NCI-H2029 (cell line): ENCODE measurements at regions not wholly inside any gene's neighbourhood (a gene's known extent, or its start where the extent isn't known, plus 50 kb on each side); places are given as distances from the start of the nearest gene placed in this dataset.

Source experiments
- DNase-seq: peaks from one replicate; lab custom pipeline; 2025; lab: John Stamatoyannopoulos, UW

DNA sequence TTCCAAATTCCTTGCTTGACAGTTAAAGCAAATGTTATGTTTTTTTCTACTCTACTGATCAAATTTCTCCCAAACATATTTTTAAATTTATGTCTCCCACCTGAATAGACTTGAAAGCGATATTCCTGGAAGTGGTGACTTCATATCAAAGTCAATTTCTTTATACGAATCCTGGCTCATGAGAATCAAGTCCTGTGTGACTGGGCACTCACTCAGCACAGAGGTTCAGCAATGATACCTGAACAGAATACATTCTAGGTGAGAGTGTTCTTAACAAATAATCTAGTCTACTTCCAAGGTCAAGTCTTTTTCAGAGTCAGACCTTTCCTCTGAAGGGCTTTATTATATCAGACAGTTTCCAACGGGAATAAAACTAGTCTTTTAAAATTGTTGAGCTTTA lies 1070.6 kb downstream of the TRHDE start:
- DNase-seq, result no peak

DNA sequence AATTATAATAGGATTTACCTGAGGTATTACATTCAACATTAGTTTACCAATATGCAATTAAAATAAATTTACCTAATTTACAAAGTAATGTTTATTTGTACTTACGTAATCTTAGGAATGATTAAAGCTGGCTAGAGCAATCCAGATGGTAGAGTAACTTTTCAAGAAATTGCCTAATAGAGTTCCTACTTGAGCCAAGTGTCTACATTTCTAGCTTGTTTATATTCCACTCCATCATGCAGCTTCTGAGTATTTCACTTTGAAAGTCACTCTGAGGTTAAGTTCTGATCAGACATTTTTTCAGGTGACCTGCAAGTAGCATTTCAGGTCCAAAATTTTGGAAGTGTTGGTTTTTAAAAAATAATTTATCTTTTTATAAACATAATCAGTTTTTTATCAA lies 1080.7 kb downstream of the TRHDE start:
- no peak for DNase-seq

GRCh38 chr12:73361156-73361863 lies 1089.1 kb downstream of the TRHDE start:
- no peak for DNase-seq

GRCh38 chr12:73361864-73362230 lies 1089.7 kb downstream of the TRHDE start:
- DNase-seq, result no peak

DNA sequence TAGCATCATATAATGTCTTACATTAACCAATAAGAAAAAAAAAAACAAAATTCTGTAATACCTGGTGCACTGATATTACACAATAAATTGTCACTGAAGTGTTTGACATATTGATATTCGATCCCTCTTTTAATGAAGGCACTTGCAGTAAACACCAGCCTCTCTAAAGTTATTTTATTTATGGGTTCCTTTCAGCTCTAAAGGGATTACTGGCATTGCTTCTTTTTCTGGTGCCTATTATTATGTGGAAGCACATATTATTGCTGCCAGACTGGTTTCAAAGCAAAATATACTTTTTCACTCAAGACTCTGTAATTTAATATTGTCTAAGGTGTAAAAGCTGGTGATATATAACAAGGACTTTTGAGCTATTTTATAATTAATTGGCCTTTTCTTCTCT lies 1090.5 kb downstream of the TRHDE start:
- DNase-seq, result no peak

- DNase-seq, result no peak
Observed at GRCh38 chr12:73372856-73373255, 1100.7 kb downstream of the TRHDE start.

- DNase-seq, result no peak
Observed at GRCh38 chr12:73374360-73374759, 1102.2 kb downstream of the TRHDE start.

- no peak for DNase-seq
Observed at GRCh38 chr12:73383584-73384222, 1111.5 kb downstream of the TRHDE start.

DNA sequence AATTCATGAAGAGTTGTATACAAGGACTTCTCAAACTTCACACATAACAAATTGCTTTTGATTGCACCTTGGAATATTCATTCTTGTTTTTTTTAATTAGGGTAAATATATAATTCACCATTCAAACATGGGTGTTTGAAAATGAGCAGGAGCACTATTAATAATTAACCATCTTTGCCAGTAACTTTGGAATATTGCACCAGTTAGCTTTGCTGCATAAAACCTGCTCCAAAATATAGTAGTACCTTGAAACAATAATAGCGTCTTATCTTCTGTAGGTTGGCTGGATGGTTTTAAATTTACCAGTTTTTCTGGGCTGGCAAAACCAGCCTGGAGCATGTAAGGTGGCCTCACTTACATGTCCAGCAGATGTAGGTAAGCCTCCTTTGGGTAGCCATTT lies 1112.4 kb downstream of the TRHDE start:
- no peak for DNase-seq

GRCh38 chr12:73390261-73390660 lies 1118.1 kb downstream of the TRHDE start:
- DNase-seq, result no peak

- DNase-seq, result no peak
Observed at GRCh38 chr12:73413051-73413450, 1124.6 kb upstream of the ATXN7L3B start.

DNA sequence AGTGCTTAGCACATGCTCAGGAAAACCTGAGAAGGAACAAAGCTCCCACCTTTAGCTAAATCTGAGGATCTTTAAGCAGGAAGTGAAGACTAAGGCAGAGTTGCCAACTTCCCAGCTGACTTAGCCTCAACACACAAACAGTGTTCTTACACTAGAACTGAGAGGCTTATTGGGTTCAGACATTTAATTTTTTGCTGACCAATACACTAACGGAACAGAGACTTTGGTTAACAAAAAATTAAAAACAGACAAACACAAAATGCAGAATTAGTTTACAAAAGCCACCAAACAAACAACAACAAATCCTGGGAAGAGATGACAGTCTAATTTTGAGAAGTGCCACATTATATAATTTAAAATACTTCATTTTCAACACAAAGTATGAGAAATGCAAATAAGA lies 1123.7 kb upstream of the ATXN7L3B start:
- DNase-seq, result no peak

DNA sequence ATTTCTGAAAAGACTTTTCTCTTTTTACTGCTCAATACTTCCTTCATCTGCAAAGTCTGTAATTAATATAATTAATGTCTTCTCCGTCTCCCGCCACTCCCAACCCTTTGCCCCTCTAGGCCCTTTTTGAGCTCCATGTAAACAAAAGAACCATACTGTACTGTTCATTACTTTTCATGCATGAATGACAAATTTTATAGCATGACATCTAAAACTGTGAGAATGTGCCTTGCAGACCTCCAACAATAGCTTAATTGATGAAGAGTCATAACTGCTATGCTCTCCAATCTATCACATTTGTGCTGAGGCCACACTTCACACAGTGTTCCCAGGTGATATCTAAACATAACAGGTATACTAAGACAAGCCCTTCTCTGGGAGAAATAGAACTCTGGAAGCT lies 1122.7 kb upstream of the ATXN7L3B start:
- DNase-seq, result no peak

GRCh38 chr12:73418541-73418940 lies 1119.1 kb upstream of the ATXN7L3B start:
- DNase-seq, result no peak

DNA sequence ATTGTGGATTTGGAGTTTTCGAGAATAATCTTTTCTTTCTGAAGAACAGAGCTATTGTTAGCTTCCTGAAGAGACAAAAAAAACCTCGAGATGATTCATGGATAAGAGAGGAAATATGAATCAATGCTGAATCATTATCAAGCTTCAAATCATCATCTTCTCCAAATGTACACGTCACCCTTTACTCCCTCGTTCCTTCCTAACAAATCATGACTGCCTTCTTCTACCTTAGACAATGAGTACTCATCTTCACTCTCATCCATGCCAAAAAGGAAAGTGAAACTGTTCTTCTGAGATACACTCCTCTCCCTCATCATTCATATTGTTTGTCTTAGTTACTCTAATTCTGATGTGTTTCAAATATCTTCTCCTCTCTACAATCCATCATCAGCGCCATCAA lies 1115.8 kb upstream of the ATXN7L3B start:
- no peak for DNase-seq

- DNase-seq, result no peak
Observed at GRCh38 chr12:73424484-73424883, 1113.2 kb upstream of the ATXN7L3B start.

- DNase-seq, result no peak
Observed at GRCh38 chr12:73445658-73446324, 1091.8 kb upstream of the ATXN7L3B start.

DNA sequence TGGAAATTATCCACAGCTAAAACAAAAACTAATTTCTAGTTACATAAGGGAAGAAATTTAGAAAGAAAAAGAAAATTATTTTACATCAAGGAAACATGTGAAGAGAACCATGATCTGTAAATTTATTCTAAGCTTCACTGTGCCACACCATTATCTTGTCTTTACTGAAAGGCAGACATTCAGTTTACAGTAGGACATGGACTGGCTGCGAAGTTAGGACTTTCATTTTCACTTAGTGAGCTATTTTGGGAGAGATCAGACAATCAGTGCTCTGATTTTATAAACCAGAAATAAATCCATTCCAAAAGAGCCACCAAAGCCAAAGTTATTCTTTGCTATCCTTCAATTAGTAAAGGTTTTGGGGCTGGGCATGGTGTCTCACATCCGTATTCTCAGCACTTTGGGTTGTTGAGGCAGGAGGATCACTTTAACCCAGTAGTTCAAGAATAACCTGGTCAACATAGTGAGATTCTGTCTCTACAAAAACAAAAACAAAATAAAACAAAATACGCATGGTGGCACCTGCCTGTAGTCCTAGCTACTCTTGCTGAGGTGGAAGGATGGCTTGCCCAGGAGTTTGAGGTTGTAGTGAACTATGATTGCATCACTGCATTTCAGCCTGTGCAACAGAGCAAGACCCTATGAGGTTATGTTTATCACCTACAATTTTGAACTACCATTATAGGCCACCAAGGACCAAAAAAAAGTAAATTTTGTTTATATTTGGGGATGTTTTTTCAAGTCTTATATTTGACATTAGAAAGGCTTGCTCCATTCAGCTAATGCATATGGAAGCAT lies 1084.8 kb upstream of the ATXN7L3B start:
- no peak for DNase-seq

- no peak for DNase-seq
Observed at GRCh38 chr12:73460212-73460611, 1077.4 kb upstream of the ATXN7L3B start.

DNA sequence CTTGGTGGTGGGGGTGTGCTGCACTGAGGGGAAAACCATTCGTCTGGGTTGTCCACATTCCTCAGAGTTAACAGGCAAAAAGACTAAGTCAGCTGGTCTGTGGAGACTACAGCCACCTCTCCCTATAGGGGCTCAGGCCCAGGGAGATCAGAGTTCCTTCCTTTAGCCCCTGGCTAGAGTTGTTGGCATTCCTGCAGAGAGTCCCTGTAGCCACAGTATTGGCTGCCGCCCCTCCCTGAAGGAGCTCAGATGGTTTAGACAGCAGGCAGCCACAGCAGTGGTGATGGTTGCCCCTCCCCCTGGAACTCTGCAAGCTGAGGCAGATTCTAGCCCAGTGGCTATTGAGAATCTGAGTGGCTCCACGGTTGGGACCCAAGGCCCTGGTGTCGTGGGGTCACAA lies 1072.5 kb upstream of the ATXN7L3B start:
- no peak for DNase-seq

DNA sequence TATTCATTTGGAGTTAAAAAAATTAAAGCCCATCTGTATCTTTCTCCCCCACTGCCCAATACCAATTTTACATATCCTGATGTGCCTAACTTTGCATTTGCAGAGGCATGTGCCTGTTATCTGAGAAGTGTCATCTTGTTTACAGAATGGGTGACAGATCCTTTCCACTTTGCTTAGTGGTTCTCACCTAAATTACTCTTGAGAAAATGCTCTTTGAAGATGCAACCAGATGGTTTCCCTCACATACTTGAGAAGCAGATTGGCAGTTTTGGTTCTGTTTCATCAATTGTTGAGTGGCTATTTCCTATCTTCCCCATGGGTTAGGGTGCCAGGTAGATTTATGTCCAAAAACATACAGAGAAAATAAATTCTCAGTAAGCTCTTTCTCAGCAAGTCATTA lies 1051.4 kb upstream of the ATXN7L3B start:
- DNase-seq, result no peak

GRCh38 chr12:73506611-73507010 lies 1031.0 kb upstream of the ATXN7L3B start:
- DNase-seq, result no peak

GRCh38 chr12:73514672-73515071 lies 1023.0 kb upstream of the ATXN7L3B start:
- DNase-seq, result no peak
